ENCODE measurements at regions not wholly inside any gene's neighbourhood (a gene's known extent, or its start where the extent isn't known, plus 50 kb on each side); places are given as distances from the start of the nearest gene placed in this dataset.

- H3K4me1 Mint-ChIP-seq: peaks cover 4% of the 10 kb centered on the region
- ATAC-seq (no peak), DNase-seq (no peak)
- H3K27me3 Mint-ChIP-seq: peaks cover 21% of the 10 kb centered on the region
- no peaks in the 10 kb centered on the region for H3K36me3 Mint-ChIP-seq (ENCODE audit: low read depth)
- H3K9me3 ChIP-seq (ENCODE audit: control insufficient read depth, low read length, poor library complexity, severe bottlenecking): no peaks in the 10 kb centered on the region
- H3K27ac Mint-ChIP-seq: no peak overlapping the region
- H3K4me3 Mint-ChIP-seq: no peak overlapping the region
Observed at GRCh38 chr4:149949381-149949780, 128.9 kb upstream of the DCLK2 start.

GRCh38 chr4:149951152-149951900 is 126.9 kb upstream of the DCLK2 start:
- H3K9me3 ChIP-seq (ENCODE audit: control insufficient read depth, low read length, poor library complexity, severe bottlenecking): no peaks in the 10 kb centered on the region
- ATAC-seq (no peak), DNase-seq (no peak)
- Mint-ChIP-seq H3K36me3 (ENCODE audit: low read depth) (no peaks in the 10 kb centered on the region), H3K27ac (no peak overlapping the region), H3K4me1 (peaks cover 4% of the 10 kb centered on the region), H3K27me3 (peaks cover 21% of the 10 kb centered on the region), H3K4me3 (no peak overlapping the region)

GRCh38 chr4:149952101-149952500 is 126.1 kb upstream of the DCLK2 start:
- Mint-ChIP-seq H3K36me3 (ENCODE audit: low read depth) (no peaks in the 10 kb centered on the region), H3K4me1 (peaks cover 4% of the 10 kb centered on the region), H3K27ac (no peak overlapping the region), H3K27me3 (peaks cover 16% of the 10 kb centered on the region), H3K4me3 (no peak overlapping the region)
- ATAC-seq: no peak
- DNase-seq: no peak
- H3K9me3 ChIP-seq (ENCODE audit: control insufficient read depth, low read length, poor library complexity, severe bottlenecking): no peaks in the 10 kb centered on the region

DNA sequence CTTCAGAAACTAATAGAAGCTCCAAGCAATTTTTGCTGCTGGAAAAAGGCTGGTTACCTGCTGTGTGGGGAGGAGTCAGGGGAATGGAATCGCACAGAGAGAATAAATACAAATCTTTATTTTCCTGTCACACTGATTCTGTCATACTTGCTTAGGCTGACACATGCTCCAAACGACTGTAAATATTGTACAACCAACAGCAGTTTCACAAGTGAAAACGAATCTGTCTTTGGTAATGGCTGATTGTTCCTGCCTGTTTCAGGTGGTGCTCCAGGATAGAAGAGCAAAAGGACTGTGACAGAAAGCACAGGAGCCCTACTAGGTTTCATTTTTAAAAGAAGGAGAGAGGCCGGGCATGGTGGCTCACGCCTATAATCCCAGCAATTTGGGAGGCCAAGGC is 125.5 kb upstream of the DCLK2 start:
- H3K4me3 Mint-ChIP-seq: no peak overlapping the region
- no peak for ATAC-seq
- H3K27me3 Mint-ChIP-seq: peaks cover 15% of the 10 kb centered on the region

DNA sequence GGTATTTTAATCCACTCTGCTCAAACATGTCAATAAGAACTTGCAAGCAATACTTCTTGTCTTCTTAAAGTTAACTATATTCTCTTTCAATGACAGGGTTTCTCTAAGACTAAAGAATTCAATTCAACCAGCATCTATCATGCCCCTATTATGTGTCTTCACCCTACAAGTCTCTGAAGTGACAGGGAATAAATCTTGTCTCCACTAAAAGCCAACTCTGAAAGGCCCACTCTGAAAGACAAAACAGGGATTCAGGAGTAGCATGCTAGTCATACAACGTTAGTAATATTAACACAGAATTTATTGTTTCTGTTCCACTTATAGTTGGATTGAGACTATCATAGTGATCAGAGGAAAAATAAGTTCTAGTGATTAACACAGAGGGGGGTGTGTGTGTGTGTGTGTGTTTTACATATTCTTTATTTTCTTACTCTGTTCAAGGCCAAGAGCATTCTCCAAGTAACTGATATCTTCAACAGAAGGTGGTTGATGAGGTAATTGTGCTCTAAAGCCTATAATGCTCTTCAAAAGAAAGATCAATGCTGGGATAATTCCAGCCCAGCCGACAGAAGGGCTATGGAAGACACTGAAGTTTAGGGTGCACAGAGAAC is 122.4 kb upstream of the DCLK2 start:
- DNase-seq (no peak), ATAC-seq (no peak)
- Mint-ChIP-seq H3K27me3 (peaks cover 10% of the 10 kb centered on the region), H3K4me1 (no peaks in the 10 kb centered on the region), H3K27ac (no peak overlapping the region), H3K4me3 (no peak overlapping the region), H3K36me3 (ENCODE audit: low read depth) (no peaks in the 10 kb centered on the region)
- H3K9me3 ChIP-seq (ENCODE audit: control insufficient read depth, low read length, poor library complexity, severe bottlenecking): no peaks in the 10 kb centered on the region

More for the DNA sequence above, 125.5 kb upstream of the DCLK2 start:
- Mint-ChIP-seq H3K36me3 (ENCODE audit: low read depth) (no peaks in the 10 kb centered on the region), H3K4me1 (peaks cover 4% of the 10 kb centered on the region), H3K27ac (no peak overlapping the region)
- H3K9me3 ChIP-seq (ENCODE audit: control insufficient read depth, low read length, poor library complexity, severe bottlenecking): no peaks in the 10 kb centered on the region
- DNase-seq: no peak

DNA sequence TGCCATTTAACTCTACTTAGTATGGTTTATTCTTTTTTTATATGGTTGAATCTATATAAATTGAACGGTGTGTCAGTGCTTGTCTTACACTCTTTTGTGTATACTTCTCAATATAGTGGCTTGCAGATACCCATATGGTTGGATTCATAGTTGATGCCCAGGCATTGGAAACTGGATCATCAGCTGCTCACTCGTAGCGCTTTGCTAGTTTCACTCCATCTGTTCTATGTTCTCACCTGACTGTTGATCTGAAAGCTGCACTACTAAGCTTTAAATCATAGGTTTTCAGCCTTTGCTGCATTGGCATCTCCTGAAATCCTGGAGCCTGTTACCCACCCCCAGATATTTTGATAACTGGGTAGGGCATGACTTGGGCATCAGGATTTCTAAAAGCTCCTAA is 121.6 kb upstream of the DCLK2 start:
- Mint-ChIP-seq H3K36me3 (ENCODE audit: low read depth) (no peaks in the 10 kb centered on the region), H3K4me1 (no peaks in the 10 kb centered on the region), H3K27me3 (peaks cover 10% of the 10 kb centered on the region), H3K27ac (no peak overlapping the region), H3K4me3 (no peak overlapping the region)
- no peaks in the 10 kb centered on the region for H3K9me3 ChIP-seq (ENCODE audit: control insufficient read depth, low read length, poor library complexity, severe bottlenecking)
- ATAC-seq (no peak), DNase-seq (no peak)

DNA sequence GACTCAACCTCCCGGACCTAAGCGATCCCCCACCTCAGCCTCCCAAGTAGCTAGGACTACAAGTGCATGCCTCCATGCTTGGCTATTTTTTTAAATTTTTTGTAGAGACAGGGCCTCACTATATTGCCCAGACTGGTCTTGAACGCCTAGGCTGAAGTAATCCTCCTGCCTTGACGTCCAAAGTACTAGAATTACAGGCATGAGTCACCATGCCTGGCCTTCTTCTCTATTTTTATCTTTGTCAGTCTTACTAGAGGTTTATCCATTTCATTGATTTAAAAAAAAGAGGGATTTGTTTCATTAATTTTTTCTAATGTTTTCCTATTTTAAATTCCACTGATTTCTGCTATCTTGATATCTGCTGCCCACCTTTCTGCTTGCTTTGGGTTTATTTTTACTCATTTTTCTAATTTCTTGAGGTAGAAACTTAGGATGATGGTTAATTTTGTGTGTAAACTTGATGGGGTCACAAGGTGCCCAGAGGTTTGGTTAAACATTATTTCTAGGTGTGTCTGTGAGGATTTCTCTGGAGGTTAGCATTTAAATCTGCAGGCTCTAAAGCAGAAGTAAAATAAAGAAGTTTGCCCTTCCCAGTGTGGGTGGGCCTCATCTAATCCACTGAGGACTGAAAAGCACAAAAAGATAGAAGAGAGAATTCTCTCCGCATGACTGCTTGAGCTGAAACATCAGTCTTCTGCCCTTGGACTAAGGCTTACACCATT is 116.2 kb upstream of the DCLK2 start:
- DNase-seq (no peak), ATAC-seq (no peak)
- Mint-ChIP-seq H3K27me3 (peaks cover 33% of the 10 kb centered on the region), H3K36me3 (ENCODE audit: low read depth) (peaks cover 2% of the 10 kb centered on the region), H3K4me1 (no peaks in the 10 kb centered on the region), H3K4me3 (no peak overlapping the region), H3K27ac (no peak overlapping the region)
- no peaks in the 10 kb centered on the region for H3K9me3 ChIP-seq (ENCODE audit: control insufficient read depth, low read length, poor library complexity, severe bottlenecking)

DNA sequence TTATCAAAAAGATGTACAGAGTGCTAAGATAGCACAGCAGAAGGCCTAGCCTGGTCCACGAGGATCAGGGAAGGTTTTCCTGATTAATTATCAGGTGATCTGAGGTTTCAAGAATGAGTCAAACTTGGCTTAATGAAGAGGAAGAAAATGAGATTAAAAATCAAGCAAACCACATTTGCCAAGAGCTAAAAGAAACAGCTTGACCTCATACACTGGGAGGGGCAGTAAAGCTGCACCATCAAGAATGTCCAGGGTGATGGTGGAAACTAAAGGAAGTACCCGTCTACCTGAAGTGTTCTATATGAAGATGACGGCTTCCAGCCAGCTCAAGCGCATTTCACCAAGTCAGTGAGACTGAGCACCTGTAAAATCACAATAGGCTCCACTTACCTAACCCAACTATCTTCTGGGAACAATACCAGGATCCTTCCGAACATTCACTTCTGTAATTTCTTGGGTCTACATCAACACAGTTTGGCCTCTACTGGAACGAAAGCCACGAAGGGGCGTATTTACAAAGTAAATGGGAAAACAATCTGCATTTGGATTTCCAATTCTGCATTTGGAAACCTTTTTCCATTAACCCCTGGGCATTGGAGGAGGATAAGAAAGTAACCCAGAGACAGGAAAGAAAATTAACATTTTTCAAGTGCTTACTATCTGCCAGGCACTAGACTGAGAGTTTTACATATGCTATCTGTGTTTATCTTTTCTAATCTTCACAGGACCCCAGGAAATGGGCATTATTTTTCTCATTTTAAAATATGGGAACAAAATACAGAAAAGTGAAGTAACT is 114.0 kb upstream of the DCLK2 start:
- DNase-seq (no peak), ATAC-seq (no peak)
- Mint-ChIP-seq H3K27me3 (peaks cover 41% of the 10 kb centered on the region), H3K4me1 (no peaks in the 10 kb centered on the region), H3K36me3 (ENCODE audit: low read depth) (peaks cover 2% of the 10 kb centered on the region), H3K27ac (no peak overlapping the region), H3K4me3 (no peak overlapping the region)
- H3K9me3 ChIP-seq (ENCODE audit: control insufficient read depth, low read length, poor library complexity, severe bottlenecking): no peaks in the 10 kb centered on the region

DNA sequence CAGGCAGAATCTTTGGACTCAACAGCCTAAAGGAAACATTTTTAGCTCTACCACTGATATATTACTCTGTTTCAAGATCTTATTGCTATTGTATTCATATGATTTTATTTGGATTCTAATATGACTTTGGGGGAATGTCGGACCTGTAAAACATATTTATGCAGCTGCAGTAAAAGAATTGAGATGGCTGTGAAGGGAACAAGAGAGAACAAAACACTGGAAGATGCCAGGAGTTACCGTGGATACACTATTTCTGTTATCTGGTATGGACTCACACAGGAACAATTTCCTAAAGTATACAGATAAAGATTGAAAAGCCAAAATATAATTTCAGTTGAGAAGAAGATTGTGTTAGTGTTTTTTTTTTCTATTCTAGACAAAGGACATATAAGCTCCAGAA is 113.0 kb upstream of the DCLK2 start:
- no peak for DNase-seq
- ATAC-seq: no peak
- H3K9me3 ChIP-seq (ENCODE audit: control insufficient read depth, low read length, poor library complexity, severe bottlenecking): no peaks in the 10 kb centered on the region
- peaks cover 48% of the 10 kb centered on the region for H3K27me3 Mint-ChIP-seq
- H3K27ac Mint-ChIP-seq: no peak overlapping the region
- H3K4me1 Mint-ChIP-seq: no peaks in the 10 kb centered on the region
- H3K4me3 Mint-ChIP-seq: peak overlapping the region; percentile 41
- H3K36me3 Mint-ChIP-seq (ENCODE audit: low read depth): peaks cover 2% of the 10 kb centered on the region

DNA sequence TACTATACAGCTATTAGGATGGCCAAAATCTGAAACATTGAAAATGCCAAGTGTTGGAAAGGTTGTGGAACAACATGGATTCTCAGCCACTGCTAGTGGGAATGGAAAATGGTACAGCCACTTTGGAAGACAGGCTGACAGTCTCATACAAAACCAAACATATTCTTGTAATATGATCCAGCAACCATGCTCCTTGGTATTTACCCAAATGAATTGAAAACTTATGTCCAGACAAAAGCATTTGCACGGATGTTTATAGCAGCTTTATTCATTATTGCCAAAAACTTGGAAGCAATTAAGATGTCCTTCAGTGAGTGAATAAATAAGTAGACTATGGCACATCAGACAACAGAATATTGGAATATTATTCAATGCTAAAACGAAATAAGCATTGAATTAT is 105.8 kb upstream of the DCLK2 start:
- H3K27me3 Mint-ChIP-seq: peaks cover 40% of the 10 kb centered on the region
- H3K36me3 Mint-ChIP-seq (ENCODE audit: low read depth): peaks cover 3% of the 10 kb centered on the region
- ATAC-seq: no peak
- no peaks in the 10 kb centered on the region for H3K9me3 ChIP-seq (ENCODE audit: control insufficient read depth, low read length, poor library complexity, severe bottlenecking)
- H3K27ac Mint-ChIP-seq: no peak overlapping the region
- DNase-seq: no peak
- H3K4me1 Mint-ChIP-seq: no peaks in the 10 kb centered on the region
- H3K4me3 Mint-ChIP-seq: no peak overlapping the region

- Mint-ChIP-seq H3K4me3 (no peak overlapping the region), H3K27me3 (peaks cover 40% of the 10 kb centered on the region), H3K4me1 (no peaks in the 10 kb centered on the region), H3K27ac (no peak overlapping the region), H3K36me3 (ENCODE audit: low read depth) (peaks cover 3% of the 10 kb centered on the region)
- ATAC-seq: no peak
- no peak for DNase-seq
- no peaks in the 10 kb centered on the region for H3K9me3 ChIP-seq (ENCODE audit: control insufficient read depth, low read length, poor library complexity, severe bottlenecking)
Observed at GRCh38 chr4:149973181-149973580, 105.1 kb upstream of the DCLK2 start.

DNA sequence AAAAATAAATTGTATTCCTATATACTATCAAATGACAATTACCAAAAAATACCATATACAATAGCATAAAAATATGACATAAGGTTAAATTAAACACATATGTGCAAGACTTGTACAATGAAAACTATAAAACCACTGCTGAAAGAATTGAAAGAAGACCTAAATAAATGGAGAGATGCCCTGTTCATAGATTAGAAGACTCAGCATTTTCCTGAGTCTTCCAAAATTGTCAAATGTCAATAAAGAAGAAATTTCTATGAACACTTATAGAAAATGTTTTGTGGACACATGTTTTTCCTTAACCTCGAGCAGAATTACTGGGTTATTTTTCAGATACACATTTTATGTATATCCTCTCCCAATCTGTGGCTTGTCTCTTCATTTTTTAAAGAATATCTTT is 103.1 kb upstream of the DCLK2 start:
- peaks cover 26% of the 10 kb centered on the region for H3K27me3 Mint-ChIP-seq
- ATAC-seq (no peak), DNase-seq (no peak)
- H3K36me3 Mint-ChIP-seq (ENCODE audit: low read depth): peaks cover 3% of the 10 kb centered on the region
- no peaks in the 10 kb centered on the region for H3K4me1 Mint-ChIP-seq
- H3K4me3 Mint-ChIP-seq: no peak overlapping the region
- no peak overlapping the region for H3K27ac Mint-ChIP-seq
- H3K9me3 ChIP-seq (ENCODE audit: control insufficient read depth, low read length, poor library complexity, severe bottlenecking): no peaks in the 10 kb centered on the region

DNA sequence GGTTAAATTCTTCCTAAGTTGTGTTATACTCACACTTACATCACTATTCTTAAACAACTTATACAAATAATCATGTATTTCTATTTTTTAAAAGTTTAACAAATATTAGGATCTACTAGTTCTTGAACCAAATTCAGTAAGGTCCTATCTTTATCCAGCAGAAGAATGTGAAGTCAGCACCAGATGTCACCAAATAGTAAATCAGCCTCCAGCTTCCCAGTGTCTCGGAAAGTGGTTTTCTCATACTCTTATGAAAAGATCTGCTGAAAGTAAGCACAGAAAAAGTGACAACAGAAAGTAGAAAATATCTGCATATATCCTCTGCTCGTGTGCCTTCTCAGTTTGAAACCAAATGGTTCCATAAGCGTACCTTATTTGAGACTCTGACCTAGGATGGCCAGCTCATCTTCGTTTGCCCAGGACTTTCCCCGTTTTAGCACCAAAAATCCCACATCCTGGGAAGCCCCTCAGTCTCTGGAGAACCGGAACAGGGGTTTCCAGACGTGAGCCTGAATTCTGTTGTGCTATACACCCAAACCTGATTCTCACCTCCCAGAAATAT is 98.0 kb upstream of the DCLK2 start:
- Mint-ChIP-seq H3K36me3 (ENCODE audit: low read depth) (peaks cover 3% of the 10 kb centered on the region), H3K4me1 (peaks cover 6% of the 10 kb centered on the region), H3K27ac (no peak overlapping the region), H3K27me3 (no peaks in the 10 kb centered on the region), H3K4me3 (no peak overlapping the region)
- no peaks in the 10 kb centered on the region for H3K9me3 ChIP-seq (ENCODE audit: control insufficient read depth, low read length, poor library complexity, severe bottlenecking)
- DNase-seq (no peak), ATAC-seq (no peak)
